ENCODE measurements at regions not wholly inside any gene's neighbourhood (a gene's known extent, or its start where the extent isn't known, plus 50 kb on each side); places are given as distances from the start of the nearest gene placed in this dataset.

- no peak for TF ChIP-seq CTCF (IDR thresholded peaks at IDR 0.05)
- no peak for TF ChIP-seq REST (IDR thresholded peaks at IDR 0.05; ENCODE audit: insufficient read depth in 1 of 2, low read depth in 2 of 2, low read length in 1 of 2)
- TF ChIP-seq TCF7L2 (IDR thresholded peaks at IDR 0.05; ENCODE audit: low read depth, low read length): no peak
These were observed 407.5 kb upstream of the THBS1 start for GRCh38 chr15:39173426-39173825.

All from Panc1 (cell line).